ENCODE measurements at regions not wholly inside any gene's neighbourhood (a gene's known extent, or its start where the extent isn't known, plus 50 kb on each side); places are given as distances from the start of the nearest gene placed in this dataset.
"Not testable (repeated sequence)": the region's sequence is repeated elsewhere in the genome, so short reads cannot be mapped to it uniquely, and the experiment has no call there.

GRCh38 chr10:38600146-38600545 is 506.0 kb downstream of the ZNF37A start:
- Histone ChIP-seq H3F3A (ENCODE audit: insufficient read depth) (no peaks in the 10 kb centered on the region), H4K20me1 (ENCODE audit: insufficient read depth) (no peaks in the 10 kb centered on the region), H3K9me2 (ENCODE audit: insufficient read depth) (no peaks in the 10 kb centered on the region), H3K9ac (no peak overlapping the region), H3K36me3 (ENCODE audit: low read depth) (no peaks in the 10 kb centered on the region), H2AFZ (no peak overlapping the region), H3K27ac (no peak overlapping the region), H3K27me3 (replicated peaks; ENCODE audit: insufficient read depth) (no peaks in the 10 kb centered on the region), H3K4me1 (ENCODE audit: insufficient read depth) (no peaks in the 10 kb centered on the region), H3K4me3 (no peak overlapping the region), H3K79me2 (ENCODE audit: insufficient read depth) (no peaks in the 10 kb centered on the region), H3K4me2 (ENCODE audit: unreplicated experiment) (no peak overlapping the region), H3K9me3 (ENCODE audit: low read depth) (no peaks in the 10 kb centered on the region)
- no peak for DNase-seq
- TF ChIP-seq EZH2phosphoT487 (IDR thresholded peaks at IDR 0.05; ENCODE audit: insufficient read depth, low read depth) (no peak), EZH2 (IDR thresholded peaks at IDR 0.05; ENCODE audit: insufficient read depth, poor library complexity, severe bottlenecking) (no peak)
- 52 to 58% methylated on average over 7 to 31 of the region's 33 CpGs for WGBS, 2 experiments (ENCODE audit: low coverage in 1 of 2, low lambda C conversion rate in 2 of 2, missing lambda C conversion rate in 2 of 2)
- in situ Hi-C loops (cut with MboI) = loop anchor here (25.0 kb wide), 1 partner anchor 88 kb away; no protein-coding TSS in a partner anchor

GRCh38 chr10:38600696-38601095 is 506.6 kb downstream of the ZNF37A start:
- WGBS, 2 experiments (ENCODE audit: low coverage in 1 of 2, low lambda C conversion rate in 2 of 2, missing lambda C conversion rate in 2 of 2) = 61% methylated on average over 46 of the region's 46 CpGs; no CpG with 5 or more reads in 1 of the 2 experiments
- Histone ChIP-seq H3K4me1 (ENCODE audit: insufficient read depth) (no peaks in the 10 kb centered on the region), H3K36me3 (ENCODE audit: low read depth) (no peaks in the 10 kb centered on the region), H3K9ac (no peak overlapping the region), H2AFZ (no peak overlapping the region), H4K20me1 (ENCODE audit: insufficient read depth) (no peaks in the 10 kb centered on the region), H3K27ac (no peak overlapping the region), H3K4me3 (no peak overlapping the region), H3K9me3 (ENCODE audit: low read depth) (no peaks in the 10 kb centered on the region), H3F3A (ENCODE audit: insufficient read depth) (no peaks in the 10 kb centered on the region), H3K9me2 (ENCODE audit: insufficient read depth) (no peaks in the 10 kb centered on the region), H3K27me3 (replicated peaks; ENCODE audit: insufficient read depth) (no peaks in the 10 kb centered on the region), H3K79me2 (ENCODE audit: insufficient read depth) (no peaks in the 10 kb centered on the region), H3K4me2 (ENCODE audit: unreplicated experiment) (no peak overlapping the region)
- in situ Hi-C loops (cut with MboI) = loop anchor here (25.0 kb wide), 1 partner anchor 88 kb away; no protein-coding TSS in a partner anchor
- TF ChIP-seq EZH2phosphoT487 (IDR thresholded peaks at IDR 0.05; ENCODE audit: insufficient read depth, low read depth) = no peak
- no peak for TF ChIP-seq EZH2 (IDR thresholded peaks at IDR 0.05; ENCODE audit: insufficient read depth, poor library complexity, severe bottlenecking)
- no peak for DNase-seq

GRCh38 chr10:38603681-38604080 is 509.5 kb downstream of the ZNF37A start:
- H3K9ac ChIP-seq; H3K27me3 ChIP-seq (replicated peaks; ENCODE audit: insufficient read depth); H3K4me1 ChIP-seq (ENCODE audit: insufficient read depth); DNase-seq; H3K9me3 ChIP-seq (ENCODE audit: low read depth); H3K79me2 ChIP-seq (ENCODE audit: insufficient read depth); H4K20me1 ChIP-seq (ENCODE audit: insufficient read depth); H3K27ac ChIP-seq; H2AFZ ChIP-seq; H3K4me3 ChIP-seq; H3K4me2 ChIP-seq (ENCODE audit: unreplicated experiment); H3K36me3 ChIP-seq (ENCODE audit: low read depth); H3F3A ChIP-seq (ENCODE audit: insufficient read depth); H3K9me2 ChIP-seq (ENCODE audit: insufficient read depth): not testable (repeated sequence)
- 76 to 79% methylated on average over 7 of the region's 7 CpGs for WGBS, 2 experiments (ENCODE audit: low coverage in 1 of 2, low lambda C conversion rate in 2 of 2, missing lambda C conversion rate in 2 of 2)
- in situ Hi-C loops (cut with MboI) = loop anchor here (25.0 kb wide), 1 partner anchor 91 kb away; no protein-coding TSS in a partner anchor

- H2AFZ ChIP-seq; H3K9me2 ChIP-seq (ENCODE audit: insufficient read depth); H3F3A ChIP-seq (ENCODE audit: insufficient read depth); H3K9ac ChIP-seq; H3K4me2 ChIP-seq (ENCODE audit: unreplicated experiment); H3K27ac ChIP-seq; H3K27me3 ChIP-seq (replicated peaks; ENCODE audit: insufficient read depth); H3K79me2 ChIP-seq (ENCODE audit: insufficient read depth); H3K36me3 ChIP-seq (ENCODE audit: low read depth); H4K20me1 ChIP-seq (ENCODE audit: insufficient read depth); DNase-seq; H3K4me1 ChIP-seq (ENCODE audit: insufficient read depth); H3K9me3 ChIP-seq (ENCODE audit: low read depth); H3K4me3 ChIP-seq: not testable (repeated sequence)
- WGBS, 2 experiments (ENCODE audit: low coverage in 1 of 2, low lambda C conversion rate in 2 of 2, missing lambda C conversion rate in 2 of 2) = 52 to 54% methylated on average over 8 to 14 of the region's 16 CpGs
- in situ Hi-C loops (cut with MboI) = loop anchor here (25.0 kb wide), 1 partner anchor 92 kb away; no protein-coding TSS in a partner anchor
Measured at GRCh38 chr10:38604477-38604876, 510.3 kb downstream of the ZNF37A start.

GRCh38 chr10:38605153-38605661 is 511.1 kb downstream of the ZNF37A start:
- no peaks in the 10 kb centered on the region for H3K9me2 ChIP-seq (ENCODE audit: insufficient read depth)
- TF ChIP-seq EZH2 (IDR thresholded peaks at IDR 0.05; ENCODE audit: insufficient read depth, poor library complexity, severe bottlenecking) (no peak), EZH2phosphoT487 (IDR thresholded peaks at IDR 0.05; ENCODE audit: insufficient read depth, low read depth) (no peak)
- no peaks in the 10 kb centered on the region for H3K4me1 ChIP-seq (ENCODE audit: insufficient read depth)
- no peaks in the 10 kb centered on the region for H3K9me3 ChIP-seq (ENCODE audit: low read depth)
- H3K9ac ChIP-seq = no peak overlapping the region
- H3K27me3 ChIP-seq (replicated peaks; ENCODE audit: insufficient read depth) = no peaks in the 10 kb centered on the region
- DNase-seq = no peak
- no peaks in the 10 kb centered on the region for H3F3A ChIP-seq (ENCODE audit: insufficient read depth)
- H3K4me3 ChIP-seq = no peak overlapping the region
- H3K79me2 ChIP-seq (ENCODE audit: insufficient read depth) = no peaks in the 10 kb centered on the region
- H4K20me1 ChIP-seq (ENCODE audit: insufficient read depth) = no peaks in the 10 kb centered on the region
- WGBS, 2 experiments (ENCODE audit: low coverage in 1 of 2, low lambda C conversion rate in 2 of 2, missing lambda C conversion rate in 2 of 2) = 55 to 60% methylated on average over 15 to 17 of the region's 17 CpGs
- H3K36me3 ChIP-seq (ENCODE audit: low read depth) = no peaks in the 10 kb centered on the region
- no peak overlapping the region for H3K27ac ChIP-seq
- in situ Hi-C loops (cut with MboI) = loop anchor here (25.0 kb wide), 1 partner anchor 93 kb away; no protein-coding TSS in a partner anchor
- no peak overlapping the region for H2AFZ ChIP-seq
- no peak overlapping the region for H3K4me2 ChIP-seq (ENCODE audit: unreplicated experiment)

GRCh38 chr10:38615596-38615995 is 521.5 kb downstream of the ZNF37A start:
- not testable (repeated sequence) for DNase-seq; H3K4me1 ChIP-seq (ENCODE audit: insufficient read depth); H3K9me2 ChIP-seq (ENCODE audit: insufficient read depth); H3K27ac ChIP-seq; H3K36me3 ChIP-seq (ENCODE audit: low read depth); H3K27me3 ChIP-seq (replicated peaks; ENCODE audit: insufficient read depth); H4K20me1 ChIP-seq (ENCODE audit: insufficient read depth); H3K4me2 ChIP-seq (ENCODE audit: unreplicated experiment); H3K9me3 ChIP-seq (ENCODE audit: low read depth); H2AFZ ChIP-seq; H3K79me2 ChIP-seq (ENCODE audit: insufficient read depth); H3K4me3 ChIP-seq; H3F3A ChIP-seq (ENCODE audit: insufficient read depth); H3K9ac ChIP-seq
- in situ Hi-C loops (cut with MboI) = loop anchor here (25.0 kb wide), 1 partner anchor 103 kb away; no protein-coding TSS in a partner anchor
- whole genome bisulfite sequencing, 2 experiments (ENCODE audit: low coverage in 1 of 2, low lambda C conversion rate in 2 of 2, missing lambda C conversion rate in 2 of 2) = 46 to 54% methylated on average over 17 to 20 of the region's 20 CpGs

- H2AFZ ChIP-seq; H3K4me2 ChIP-seq (ENCODE audit: unreplicated experiment); H3K27ac ChIP-seq; H3K9me3 ChIP-seq (ENCODE audit: low read depth); H3K79me2 ChIP-seq (ENCODE audit: insufficient read depth); H3K27me3 ChIP-seq (replicated peaks; ENCODE audit: insufficient read depth); H3K9me2 ChIP-seq (ENCODE audit: insufficient read depth); H3K9ac ChIP-seq; H4K20me1 ChIP-seq (ENCODE audit: insufficient read depth); H3K36me3 ChIP-seq (ENCODE audit: low read depth); DNase-seq; H3F3A ChIP-seq (ENCODE audit: insufficient read depth); H3K4me3 ChIP-seq; H3K4me1 ChIP-seq (ENCODE audit: insufficient read depth): not testable (repeated sequence)
- 0 to 13% methylated on average over 1 of the region's 1 CpG for WGBS, 2 experiments (ENCODE audit: low coverage in 1 of 2, low lambda C conversion rate in 2 of 2, missing lambda C conversion rate in 2 of 2)
- in situ Hi-C loops (cut with MboI) = loop anchor here (25.0 kb wide), 1 partner anchor 108 kb away; no protein-coding TSS in a partner anchor
Measured at GRCh38 chr10:38619831-38620230, 525.7 kb downstream of the ZNF37A start.
